HuH-7.5 (cell line): ENCODE measurements at regions not wholly inside any gene's neighbourhood (a gene's known extent, or its start where the extent isn't known, plus 50 kb on each side); places are given as distances from the start of the nearest gene placed in this dataset.
"Not testable (repeated sequence)": the region's sequence is repeated elsewhere in the genome, so short reads cannot be mapped to it uniquely, and the experiment has no call there.

Experiments
- DNase-seq: peaks from one replicate; pipeline ENCODE4 v3.0.0; 2011; ENCODE audit warnings: low spot score

GRCh38 chr11:57917632-57918031, 106.0 kb upstream of the OR9Q1 start:
- no peak for DNase-seq

DNA sequence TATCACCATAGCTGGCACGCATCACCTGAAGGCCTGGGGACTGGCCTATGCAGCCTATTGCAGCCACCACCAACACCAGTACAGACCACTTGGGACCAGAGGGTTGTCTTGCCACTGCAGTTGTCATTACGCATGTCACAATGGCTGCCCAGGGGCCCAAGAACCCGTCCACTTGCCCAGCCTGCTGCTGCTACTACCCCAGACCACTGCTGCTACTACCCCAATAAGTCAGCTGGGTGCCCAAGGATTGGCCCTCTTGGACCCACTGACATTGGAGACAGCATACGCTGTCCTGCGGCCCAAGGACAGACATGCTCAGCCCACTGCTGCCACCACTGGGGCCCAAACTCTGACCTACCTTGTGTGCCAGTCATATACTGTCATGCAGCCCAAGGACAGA, 102.7 kb upstream of the OR9Q1 start:
- no peak for DNase-seq

GRCh38 chr11:57932105-57932504, 91.6 kb upstream of the OR9Q1 start:
- no peak for DNase-seq

- no peak for DNase-seq
Measured at GRCh38 chr11:57935402-57936049, 88.2 kb upstream of the OR9Q1 start.

- peak; percentile 32 for DNase-seq
Measured at GRCh38 chr11:57936050-57936418, 87.6 kb upstream of the OR9Q1 start.

- no peak for DNase-seq
Measured at GRCh38 chr11:57937431-57937830, 86.2 kb upstream of the OR9Q1 start.

DNA sequence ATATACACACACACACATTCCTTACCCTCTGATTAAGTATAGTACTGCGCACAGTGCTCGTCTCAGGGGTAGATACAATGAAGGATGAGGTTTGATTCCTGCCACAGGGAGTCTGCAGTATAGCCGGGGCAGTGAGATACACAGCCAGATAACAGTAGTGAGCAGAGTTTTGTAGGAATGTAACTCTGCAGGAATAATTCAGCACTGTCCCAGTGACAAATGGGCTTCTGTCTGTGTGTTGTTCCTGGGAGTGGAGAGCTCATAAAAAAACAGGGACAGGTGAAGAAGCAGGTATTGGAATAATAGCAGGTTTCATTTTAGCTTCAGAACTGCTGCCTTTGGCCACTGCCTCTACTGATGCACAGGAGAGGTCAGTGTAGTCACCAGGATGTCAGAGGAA, 85.3 kb upstream of the OR9Q1 start:
- DNase-seq = no peak

- DNase-seq = no peak
Measured at GRCh38 chr11:57940044-57940756, 83.5 kb upstream of the OR9Q1 start.

GRCh38 chr11:57941875-57942274, 81.8 kb upstream of the OR9Q1 start:
- no peak for DNase-seq

- no peak for DNase-seq
Measured at GRCh38 chr11:57942808-57943207, 80.9 kb upstream of the OR9Q1 start.

- DNase-seq = not testable (repeated sequence)
Measured at GRCh38 chr11:57943766-57944165, 79.9 kb upstream of the OR9Q1 start.

DNA sequence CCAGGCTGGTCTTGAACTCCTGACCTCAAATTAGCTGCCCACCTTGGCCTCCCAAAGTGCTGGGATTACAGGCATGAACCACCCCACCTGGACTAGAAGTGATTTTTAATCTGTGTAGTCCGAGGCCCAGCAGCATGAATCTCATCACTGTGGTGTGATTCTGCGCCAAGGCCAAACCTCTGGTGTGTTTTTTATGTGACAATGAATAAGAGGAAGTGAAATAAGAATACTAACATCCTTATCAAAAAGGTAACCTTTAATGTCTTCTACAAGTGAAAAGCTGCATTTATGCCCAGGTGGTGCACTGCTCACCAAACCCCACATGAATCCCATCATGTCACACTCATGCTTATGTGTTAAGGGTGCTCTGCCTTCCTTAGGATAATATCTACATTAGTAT, 77.1 kb upstream of the OR9Q1 start:
- DNase-seq = no peak

DNA sequence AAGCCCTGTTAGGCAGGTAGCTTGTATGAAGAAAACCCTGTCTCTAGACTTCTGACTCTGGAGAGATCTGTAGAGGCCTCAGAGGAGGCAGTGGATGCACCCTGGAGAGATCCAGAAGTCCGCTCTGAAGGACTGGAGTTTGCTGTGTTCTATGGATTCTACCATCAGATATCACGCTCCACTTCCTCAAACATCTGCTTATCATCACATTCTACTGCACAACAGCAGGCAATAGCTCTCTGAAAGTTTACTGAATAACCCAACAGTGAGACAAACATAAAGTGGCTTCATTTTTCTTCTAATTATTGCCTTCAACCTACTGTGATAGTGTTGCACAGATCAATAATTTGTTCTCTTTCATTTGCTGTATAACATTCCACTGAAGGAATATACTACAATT, 59.0 kb upstream of the OR9Q1 start:
- no peak for DNase-seq

DNA sequence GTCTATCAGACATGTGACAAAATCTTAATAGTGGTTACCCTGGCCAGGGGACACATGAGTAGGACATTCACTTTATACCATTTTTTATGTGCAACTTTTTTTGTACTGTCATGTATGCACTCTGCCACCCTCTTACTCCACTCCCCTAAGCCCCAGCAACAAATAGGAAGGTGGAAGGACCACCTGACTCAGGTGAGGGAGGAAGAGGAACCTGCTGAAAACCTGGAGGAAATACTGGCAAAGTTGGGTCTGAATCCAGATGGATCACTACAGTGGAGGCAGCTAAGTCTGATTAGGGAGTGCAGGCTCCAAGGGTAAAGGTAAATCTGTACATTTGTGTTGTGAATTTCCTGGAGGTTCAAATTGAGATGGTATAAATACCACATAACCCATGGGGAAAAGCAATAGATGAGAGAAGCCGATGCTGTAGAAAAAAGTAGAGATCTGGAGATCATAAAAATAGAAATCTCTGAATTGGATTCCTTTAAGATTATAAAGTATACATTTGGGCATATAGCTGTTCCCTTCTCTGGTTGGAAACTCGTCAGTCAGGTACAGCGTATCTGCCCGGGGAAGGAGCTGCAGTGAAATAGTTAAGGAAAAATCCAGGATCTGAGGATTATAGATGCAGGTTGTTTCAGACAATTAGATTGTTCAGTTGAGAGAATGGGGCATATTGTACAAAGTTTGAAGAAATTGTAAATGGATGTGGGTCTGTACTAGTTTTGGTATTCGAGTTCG, 52.2 kb upstream of the OR9Q1 start:
- no peak for DNase-seq

- DNase-seq = no peak
Measured at GRCh38 chr11:57972013-57972367, 51.7 kb upstream of the OR9Q1 start.
